ENCODE measurements at regions not wholly inside any gene's neighbourhood (a gene's known extent, or its start where the extent isn't known, plus 50 kb on each side); places are given as distances from the start of the nearest gene placed in this dataset.

DNA sequence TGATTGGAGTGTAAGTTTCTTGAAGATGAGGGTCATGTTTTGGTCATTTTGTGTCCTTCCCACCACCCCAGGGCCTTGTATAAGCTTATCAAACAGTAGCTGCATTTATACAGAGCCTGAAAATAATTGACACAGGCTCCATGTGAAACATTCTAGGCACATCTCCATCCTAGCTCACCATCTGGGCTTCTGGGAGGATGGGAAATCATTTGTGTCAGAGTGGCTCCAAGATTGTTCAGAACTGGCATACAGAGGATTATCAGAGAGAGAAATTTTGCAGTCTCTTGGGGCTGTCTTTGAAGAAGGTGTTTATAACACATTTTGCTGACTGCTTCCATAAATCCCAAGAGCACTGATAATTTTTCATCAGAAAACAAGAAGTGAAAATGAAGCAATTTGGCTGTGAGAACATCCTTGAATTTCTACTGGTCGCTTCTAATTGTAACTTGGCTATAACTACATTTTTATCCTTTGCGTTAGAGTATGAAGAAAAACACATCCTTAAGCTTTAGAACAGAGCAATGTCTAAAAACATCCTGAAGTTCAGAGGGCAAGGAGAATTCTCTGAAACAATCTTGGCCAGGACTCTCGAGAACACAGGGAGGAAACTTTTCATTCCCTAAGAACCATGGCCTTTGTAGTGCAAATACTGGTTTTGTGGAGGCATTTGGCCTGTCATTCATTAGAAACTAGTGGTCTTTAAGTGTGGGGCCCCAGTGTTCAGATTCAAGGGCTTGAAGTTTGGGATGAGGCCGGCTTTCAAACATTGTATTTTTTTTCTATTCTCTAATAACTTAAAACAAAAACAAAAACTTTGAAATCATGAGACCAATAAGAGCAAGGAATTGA, 151.1 kb downstream of the DACT1 start:
- WGBS, 3 donors = 6 to 21% (median 7%) methylated on average over 4 of the region's 4 CpGs
- Histone ChIP-seq H3K4me3 (no peak overlapping the region), H3K4me1 (ENCODE audit: insufficient read depth) (peaks cover 7% of the 10 kb centered on the region), H3K27me3 (no peaks in the 10 kb centered on the region), H3K36me3 (no peaks in the 10 kb centered on the region), H3K27ac (no peak overlapping the region), H3K9me3 (no peaks in the 10 kb centered on the region)
- DNase-seq = no peak
- intact Hi-C loops (cut with DNase I) = no loop called here
- TF ChIP-seq POLR2A (IDR thresholded peaks at IDR 0.05) = no peak
- TF ChIP-seq EP300 (IDR thresholded peaks at IDR 0.05) = no peak
- TF ChIP-seq, protein P1, sequence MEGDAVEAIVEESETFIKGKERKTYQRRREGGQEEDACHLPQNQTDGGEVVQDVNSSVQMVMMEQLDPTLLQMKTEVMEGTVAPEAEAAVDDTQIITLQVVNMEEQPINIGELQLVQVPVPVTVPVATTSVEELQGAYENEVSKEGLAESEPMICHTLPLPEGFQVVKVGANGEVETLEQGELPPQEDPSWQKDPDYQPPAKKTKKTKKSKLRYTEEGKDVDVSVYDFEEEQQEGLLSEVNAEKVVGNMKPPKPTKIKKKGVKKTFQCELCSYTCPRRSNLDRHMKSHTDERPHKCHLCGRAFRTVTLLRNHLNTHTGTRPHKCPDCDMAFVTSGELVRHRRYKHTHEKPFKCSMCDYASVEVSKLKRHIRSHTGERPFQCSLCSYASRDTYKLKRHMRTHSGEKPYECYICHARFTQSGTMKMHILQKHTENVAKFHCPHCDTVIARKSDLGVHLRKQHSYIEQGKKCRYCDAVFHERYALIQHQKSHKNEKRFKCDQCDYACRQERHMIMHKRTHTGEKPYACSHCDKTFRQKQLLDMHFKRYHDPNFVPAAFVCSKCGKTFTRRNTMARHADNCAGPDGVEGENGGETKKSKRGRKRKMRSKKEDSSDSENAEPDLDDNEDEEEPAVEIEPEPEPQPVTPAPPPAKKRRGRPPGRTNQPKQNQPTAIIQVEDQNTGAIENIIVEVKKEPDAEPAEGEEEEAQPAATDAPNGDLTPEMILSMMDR (IDR thresholded peaks at IDR 0.05) = no peak

DNA sequence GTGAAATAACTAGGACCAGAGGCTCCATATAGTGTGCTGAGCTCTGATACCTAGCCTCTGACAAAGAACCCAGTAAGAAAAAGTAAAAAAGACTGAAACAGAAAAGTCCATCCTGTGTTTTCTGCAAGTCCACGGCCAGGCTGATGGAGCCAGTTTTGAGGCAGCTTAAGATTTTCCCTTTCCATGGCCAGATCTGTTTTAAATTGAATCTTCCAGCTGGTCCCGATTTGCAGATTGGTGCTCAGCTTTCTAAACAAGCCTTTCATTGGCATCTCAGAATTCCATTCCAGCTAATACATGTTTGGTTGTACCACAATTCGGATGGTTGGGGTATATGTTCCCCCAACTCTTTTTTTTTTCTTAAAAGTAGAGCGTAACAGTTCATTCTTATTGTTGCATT, 152.0 kb downstream of the DACT1 start:
- DNase-seq = no peak
- Histone ChIP-seq H3K4me1 (ENCODE audit: insufficient read depth) (peaks cover 7% of the 10 kb centered on the region), H3K4me3 (no peak overlapping the region), H3K27me3 (no peaks in the 10 kb centered on the region), H3K36me3 (no peaks in the 10 kb centered on the region), H3K27ac (no peak overlapping the region), H3K9me3 (no peaks in the 10 kb centered on the region)
- WGBS, 3 donors = 35 to 53% (median 53%) methylated on average over 4 of the region's 4 CpGs
- intact Hi-C loops (cut with DNase I) = no loop called here
- no peak for TF ChIP-seq EP300 (IDR thresholded peaks at IDR 0.05)
- TF ChIP-seq POLR2A (IDR thresholded peaks at IDR 0.05) = no peak
- TF ChIP-seq, protein P1 (IDR thresholded peaks at IDR 0.05) = no peak

DNA sequence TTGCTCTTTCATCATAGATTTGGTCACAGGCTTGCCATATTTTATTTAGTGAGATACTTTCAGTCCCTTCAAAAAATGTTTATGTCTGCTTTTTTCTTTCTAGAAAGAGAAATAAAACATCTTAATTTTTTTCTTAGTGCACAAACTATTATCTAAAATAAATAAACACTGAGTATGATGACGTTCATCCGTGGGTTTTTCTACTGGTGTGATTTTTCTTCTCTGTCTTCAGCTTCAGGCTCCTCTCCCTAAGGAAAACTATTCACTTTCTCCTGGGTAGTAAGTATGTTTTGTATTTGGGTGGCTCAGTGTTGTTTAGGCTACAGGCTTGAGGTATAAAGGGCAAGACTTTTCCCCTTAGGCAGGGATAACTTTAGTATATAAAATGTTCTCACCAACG, 154.7 kb downstream of the DACT1 start:
- no peak for DNase-seq

DNA sequence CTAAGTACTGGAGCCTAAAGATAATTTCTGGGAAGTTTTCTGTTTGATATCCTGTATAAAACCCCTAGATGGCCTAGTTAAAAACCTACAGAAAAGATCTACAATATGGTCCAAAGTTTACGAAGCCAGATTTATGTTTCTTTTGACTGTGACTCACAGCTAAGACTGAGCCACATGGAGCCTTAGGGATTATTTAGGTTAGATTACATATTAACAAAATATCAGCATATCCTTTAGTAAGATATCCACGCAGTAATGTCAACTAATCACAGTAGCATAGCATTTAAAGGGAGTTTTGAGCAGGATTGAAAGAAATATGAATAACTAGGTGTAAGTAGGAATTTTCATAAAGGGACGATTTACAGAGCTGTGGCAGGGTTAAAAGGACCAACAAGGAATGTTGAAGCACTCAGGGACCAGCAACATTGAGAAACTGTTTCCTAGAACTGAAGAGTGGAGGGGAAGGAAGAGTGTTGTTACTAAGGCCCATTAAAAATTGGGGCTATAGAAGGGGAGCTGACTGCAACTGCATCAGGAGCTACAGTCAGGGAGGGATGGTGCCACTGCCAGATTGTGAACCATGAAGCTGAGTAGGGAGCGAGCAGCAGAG, 155.5 kb downstream of the DACT1 start:
- DNase-seq = no peak
- Histone ChIP-seq H3K27ac (no peak overlapping the region), H3K36me3 (no peaks in the 10 kb centered on the region), H3K27me3 (no peaks in the 10 kb centered on the region), H3K4me3 (no peak overlapping the region), H3K9me3 (no peaks in the 10 kb centered on the region), H3K4me1 (ENCODE audit: insufficient read depth) (peaks cover 7% of the 10 kb centered on the region)
- intact Hi-C loops (cut with DNase I) = no loop called here
- no peak for TF ChIP-seq POLR2A (IDR thresholded peaks at IDR 0.05)
- TF ChIP-seq EP300 (IDR thresholded peaks at IDR 0.05) = no peak
- TF ChIP-seq, protein P1 (IDR thresholded peaks at IDR 0.05) = no peak
- WGBS, 3 donors = 86 to 89% (median 87%) methylated on average over 4 of the region's 4 CpGs

More for the DNA sequence above, 154.7 kb downstream of the DACT1 start:
- H3K9me3 ChIP-seq = no peaks in the 10 kb centered on the region
- intact Hi-C loops (cut with DNase I) = no loop called here
- WGBS, 3 donors = 14 to 39% (median 20%) methylated on average over 3 of the region's 3 CpGs
- H3K27me3 ChIP-seq = no peaks in the 10 kb centered on the region
- H3K4me3 ChIP-seq = no peak overlapping the region
- no peak overlapping the region for H3K27ac ChIP-seq
- TF ChIP-seq, protein P1 (IDR thresholded peaks at IDR 0.05) = no peak
- no peak for TF ChIP-seq POLR2A (IDR thresholded peaks at IDR 0.05)
- no peak for TF ChIP-seq EP300 (IDR thresholded peaks at IDR 0.05)
- no peaks in the 10 kb centered on the region for H3K36me3 ChIP-seq
- peaks cover 7% of the 10 kb centered on the region for H3K4me1 ChIP-seq (ENCODE audit: insufficient read depth)
